ENCODE measurements at regions not wholly inside any gene's neighbourhood (a gene's known extent, or its start where the extent isn't known, plus 50 kb on each side); places are given as distances from the start of the nearest gene placed in this dataset.
A peak's percentile ranks its signal among the peaks of the same experiment; 100 is the strongest.

DNA sequence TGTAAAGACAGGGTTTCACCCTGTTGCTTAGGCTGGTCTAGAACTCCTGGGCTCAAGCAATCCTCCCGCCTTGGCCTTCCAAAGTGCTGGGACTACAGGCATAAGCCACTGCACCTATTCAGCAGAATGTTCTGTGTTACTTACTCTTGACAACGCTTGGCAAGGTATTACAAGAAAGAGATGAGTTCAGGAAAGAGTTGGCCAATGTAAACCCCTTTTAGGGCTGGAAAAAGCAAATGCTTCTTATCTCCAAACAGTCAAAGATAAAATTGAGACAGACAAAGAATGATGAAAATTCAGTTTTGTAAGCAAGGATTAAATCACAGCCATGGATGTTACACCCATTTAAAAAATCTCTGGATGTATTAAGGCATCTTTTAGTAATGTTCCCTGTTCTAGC is 114.0 kb upstream of the PODXL start (continued):
- no peak for TF ChIP-seq AR (CRISPR knock-in tag; IDR thresholded peaks at IDR 0.05)
- TF ChIP-seq ARID4B (CRISPR knock-in tag; IDR thresholded peaks at IDR 0.05; ENCODE audit: borderline replicate concordance), result no peak
- TF ChIP-seq NFATC4 (CRISPR knock-in tag; IDR thresholded peaks at IDR 0.05), result no peak
- TF ChIP-seq FOXP1 (CRISPR knock-in tag; IDR thresholded peaks at IDR 0.05; ENCODE audit: borderline replicate concordance), result no peak
- no peak for TF ChIP-seq SMAD4 (CRISPR knock-in tag; IDR thresholded peaks at IDR 0.05)

GRCh38 chr7:131667699-131668098 is 111.3 kb upstream of the PODXL start:
- ChIA-PET POLR2A (no interaction called here), CTCF (interaction anchor here (1.0 to 1.1 kb wide), 3 partner anchors 22 to 191 kb away, joined by 3 to 4 read pairs (median 4); no protein-coding TSS in a partner anchor)
- DNase-seq (ENCODE audit: low spot score), result no peak
- Mint-ChIP-seq H3K27me3 (ENCODE audit: low read depth) (peaks cover 21% of the 10 kb centered on the region), H3K36me3 (peaks cover 14% of the 10 kb centered on the region), H3K27ac (no peak overlapping the region), H3K9me3 (peaks cover 24% of the 10 kb centered on the region), H3K4me1 (peaks cover 7% of the 10 kb centered on the region), H3K4me3 (no peak overlapping the region)
- peak; percentile 54; the same call in 1 of the 2 replicates for TF ChIP-seq USF2 (CRISPR knock-in tag; IDR thresholded peaks at IDR 0.05)
- no peak for TF ChIP-seq ZNF396 (CRISPR knock-in tag; IDR thresholded peaks at IDR 0.05; ENCODE audit: borderline replicate concordance)
- TF ChIP-seq, protein P1, sequence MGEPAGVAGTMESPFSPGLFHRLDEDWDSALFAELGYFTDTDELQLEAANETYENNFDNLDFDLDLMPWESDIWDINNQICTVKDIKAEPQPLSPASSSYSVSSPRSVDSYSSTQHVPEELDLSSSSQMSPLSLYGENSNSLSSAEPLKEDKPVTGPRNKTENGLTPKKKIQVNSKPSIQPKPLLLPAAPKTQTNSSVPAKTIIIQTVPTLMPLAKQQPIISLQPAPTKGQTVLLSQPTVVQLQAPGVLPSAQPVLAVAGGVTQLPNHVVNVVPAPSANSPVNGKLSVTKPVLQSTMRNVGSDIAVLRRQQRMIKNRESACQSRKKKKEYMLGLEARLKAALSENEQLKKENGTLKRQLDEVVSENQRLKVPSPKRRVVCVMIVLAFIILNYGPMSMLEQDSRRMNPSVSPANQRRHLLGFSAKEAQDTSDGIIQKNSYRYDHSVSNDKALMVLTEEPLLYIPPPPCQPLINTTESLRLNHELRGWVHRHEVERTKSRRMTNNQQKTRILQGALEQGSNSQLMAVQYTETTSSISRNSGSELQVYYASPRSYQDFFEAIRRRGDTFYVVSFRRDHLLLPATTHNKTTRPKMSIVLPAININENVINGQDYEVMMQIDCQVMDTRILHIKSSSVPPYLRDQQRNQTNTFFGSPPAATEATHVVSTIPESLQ (CRISPR knock-in tag; IDR thresholded peaks at IDR 0.05), result no peak
- no peak for TF ChIP-seq IRF2 (CRISPR knock-in tag; IDR thresholded peaks at IDR 0.05; ENCODE audit: borderline replicate concordance, low read depth)
- TF ChIP-seq ELF4 (CRISPR knock-in tag; IDR thresholded peaks at IDR 0.05; ENCODE audit: low read depth), result no peak
- ATAC-seq, result 0 out of 2 replicates have a peak, but pooled peaks have one; percentile 41

GRCh38 chr7:131665021-131665420 is 108.6 kb upstream of the PODXL start:
- H3K27me3 Mint-ChIP-seq (ENCODE audit: low read depth), result peaks cover 8% of the 10 kb centered on the region; the same call in 1 of the 2 replicates
- H3K9me3 Mint-ChIP-seq, result peaks cover 24% of the 10 kb centered on the region
- DNase-seq (ENCODE audit: low spot score) (no peak), ATAC-seq (no peak)
- peaks cover 14% of the 10 kb centered on the region for H3K36me3 Mint-ChIP-seq
- POLR2A ChIA-PET, result no interaction called here
- H3K4me3 Mint-ChIP-seq, result no peak overlapping the region
- no peak overlapping the region for H3K27ac Mint-ChIP-seq
- H3K4me1 Mint-ChIP-seq, result peaks cover 21% of the 10 kb centered on the region
- CTCF ChIA-PET, result no interaction called here
- no peak for TF ChIP-seq TP53 (CRISPR knock-in tag; IDR thresholded peaks at IDR 0.05)
- TF ChIP-seq ELF4 (CRISPR knock-in tag; IDR thresholded peaks at IDR 0.05; ENCODE audit: low read depth), result no peak
- TF ChIP-seq GTF2I (CRISPR knock-in tag; conservative IDR thresholded peaks at IDR 0.05), result no peak
- no peak for TF ChIP-seq PRRX2 (CRISPR knock-in tag; IDR thresholded peaks at IDR 0.05)
- TF ChIP-seq SP1 (CRISPR knock-in tag; conservative IDR thresholded peaks at IDR 0.05), result no peak
- TF ChIP-seq ZNF121 (CRISPR knock-in tag; IDR thresholded peaks at IDR 0.05), result no peak
- TF ChIP-seq AR (CRISPR knock-in tag; IDR thresholded peaks at IDR 0.05), result no peak
- TF ChIP-seq E2F1 (CRISPR knock-in tag; IDR thresholded peaks at IDR 0.05), result no peak
- no peak for TF ChIP-seq RORB (CRISPR knock-in tag; IDR thresholded peaks at IDR 0.05)
- TF ChIP-seq ZBTB21 (CRISPR knock-in tag; IDR thresholded peaks at IDR 0.05; ENCODE audit: borderline replicate concordance), result no peak
- no peak for TF ChIP-seq NFYB (CRISPR knock-in tag; conservative IDR thresholded peaks at IDR 0.05; ENCODE audit: low read depth)
- TF ChIP-seq ZNF423 (CRISPR knock-in tag; IDR thresholded peaks at IDR 0.05), result no peak
- no peak for TF ChIP-seq MYBL2 (CRISPR knock-in tag; IDR thresholded peaks at IDR 0.05)
